Hepatocyte (in vitro differentiated cells): ENCODE measurements at regions not wholly inside any gene's neighbourhood (a gene's known extent, or its start where the extent isn't known, plus 50 kb on each side); places are given as distances from the start of the nearest gene placed in this dataset.

Experiments used
- DNase-seq: peaks from one replicate; pipeline ENCODE4 v3.0.0-alpha.2; 2016; ENCODE audit warnings: low spot score
- H2AFZ ChIP-seq: fragments of 200-600 bp; sonication (generic); 2 replicates; pipeline ENCODE4 v1.6.0; 2016; ENCODE audit warnings: antibody characterized with exemption, mild to moderate bottlenecking
- H3K27ac ChIP-seq: fragments of 200-600 bp; sonication (generic); 2 replicates; pipeline ENCODE4 v1.5.1; 2016; ENCODE audit warnings: mild to moderate bottlenecking
- H3K27me3 ChIP-seq: fragments of 200-600 bp; sonication (generic); 2 replicates; pipeline ENCODE4 v1.6.1; 2016
- H3K36me3 ChIP-seq: fragments of 200-600 bp; sonication (generic); replicated peaks from 2 replicates; pipeline ENCODE4 v1.5.1; 2016; ENCODE audit warnings: low read depth; ENCODE audit not compliant: insufficient read depth
- H3K4me1 ChIP-seq: fragments of 200-600 bp; sonication (generic); 2 replicates; pipeline ENCODE4 v1.5.1; 2016; ENCODE audit warnings: mild to moderate bottlenecking, moderate library complexity; ENCODE audit not compliant: insufficient read depth
- H3K4me2 ChIP-seq: fragments of 200-600 bp; sonication (generic); 2 replicates; pipeline ENCODE4 v1.6.0; 2016
- H3K4me3 ChIP-seq: fragments of 200-600 bp; sonication (generic); 2 replicates; pipeline ENCODE4 v1.5.1; 2016; ENCODE audit warnings: mild to moderate bottlenecking
- H3K79me2 ChIP-seq: fragments of 200-600 bp; sonication (generic); 2 replicates; pipeline ENCODE4 v1.6.0; 2017; ENCODE audit warnings: mild to moderate bottlenecking
- H3K9me2 ChIP-seq: fragments of 200-600 bp; sonication (generic); replicated peaks from 2 replicates; pipeline ENCODE4 v1.6.0; 2017; ENCODE audit warnings: mild to moderate bottlenecking; ENCODE audit not compliant: insufficient read depth
- H3K9me3 ChIP-seq: fragments of 200-600 bp; sonication (generic); 2 replicates; pipeline ENCODE4 v1.5.1; 2016; ENCODE audit warnings: low read depth, mild to moderate bottlenecking
- H4K20me1 ChIP-seq: fragments of 200-600 bp; sonication (generic); 2 replicates; pipeline ENCODE4 v1.6.0; 2016; ENCODE audit warnings: mild to moderate bottlenecking; ENCODE audit not compliant: insufficient read depth, poor library complexity, severe bottlenecking
- CTCF ChIP-seq: fragments of 200-600 bp; sonication (generic); IDR thresholded peaks from 2 replicates; pipeline ENCODE4 v1.5.1; 2016; ENCODE audit warnings: antibody characterized with exemption, mild to moderate bottlenecking; ENCODE audit not compliant: poor library complexity
- EZH2 ChIP-seq: fragments of 200-600 bp; sonication (generic); IDR thresholded peaks from 2 replicates; pipeline ENCODE4 v1.6.1; 2016; ENCODE audit warnings: antibody characterized with exemption, mild to moderate bottlenecking, borderline replicate concordance
- EZH2phosphoT487 ChIP-seq: fragments of 200-600 bp; sonication (generic); IDR thresholded peaks from one replicate; pipeline ENCODE4 v1.6.1; 2018; ENCODE audit warnings: antibody characterized with exemption, mild to moderate bottlenecking, low read depth, moderate library complexity; ENCODE audit not compliant: unreplicated experiment, severe bottlenecking
- WGBS: methylation state at CpG from one replicate; pipeline ENCODE4 v1.1.6; 2016; ENCODE audit warnings: low lambda C conversion rate; ENCODE audit errors: missing lambda C conversion rate; 5-methylcytosine and 5-hydroxymethylcytosine counted together

DNA sequence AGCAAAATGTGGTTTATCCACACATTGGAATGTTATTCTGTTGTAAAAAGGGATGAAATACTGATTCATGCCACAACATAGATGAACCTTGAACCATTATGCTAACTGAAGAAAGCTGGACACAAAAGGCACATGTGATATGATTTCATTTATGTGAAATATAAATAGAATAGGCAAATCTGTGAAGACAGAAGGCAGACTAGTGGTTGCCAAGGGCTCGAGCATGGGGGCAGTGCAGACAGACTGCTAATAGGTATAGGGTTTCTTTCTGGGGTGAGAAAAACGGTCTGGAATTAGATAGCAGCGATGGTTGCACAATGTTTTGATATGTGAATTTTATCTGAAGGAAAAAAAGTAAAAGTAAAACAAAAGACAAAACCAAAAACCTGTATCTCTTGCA lies 54.6 kb upstream of the FNDC1 start:
- no peak for DNase-seq
- no peaks in the 10 kb centered on the region for H3K27me3 ChIP-seq
- H3K4me2 ChIP-seq = no peak overlapping the region
- no peak overlapping the region for H2AFZ ChIP-seq
- no peak overlapping the region for H3K4me3 ChIP-seq
- TF ChIP-seq EZH2phosphoT487 (no peak), EZH2 (no peak), CTCF (no peak)
- no peaks in the 10 kb centered on the region for H4K20me1 ChIP-seq
- no peaks in the 10 kb centered on the region for H3K9me3 ChIP-seq
- H3K27ac ChIP-seq = no peak overlapping the region
- H3K36me3 ChIP-seq = no peaks in the 10 kb centered on the region
- 73% methylated on average over 3 of the region's 3 CpGs for WGBS
- H3K79me2 ChIP-seq = no peaks in the 10 kb centered on the region
- no peaks in the 10 kb centered on the region for H3K9me2 ChIP-seq
- H3K4me1 ChIP-seq = no peaks in the 10 kb centered on the region

DNA sequence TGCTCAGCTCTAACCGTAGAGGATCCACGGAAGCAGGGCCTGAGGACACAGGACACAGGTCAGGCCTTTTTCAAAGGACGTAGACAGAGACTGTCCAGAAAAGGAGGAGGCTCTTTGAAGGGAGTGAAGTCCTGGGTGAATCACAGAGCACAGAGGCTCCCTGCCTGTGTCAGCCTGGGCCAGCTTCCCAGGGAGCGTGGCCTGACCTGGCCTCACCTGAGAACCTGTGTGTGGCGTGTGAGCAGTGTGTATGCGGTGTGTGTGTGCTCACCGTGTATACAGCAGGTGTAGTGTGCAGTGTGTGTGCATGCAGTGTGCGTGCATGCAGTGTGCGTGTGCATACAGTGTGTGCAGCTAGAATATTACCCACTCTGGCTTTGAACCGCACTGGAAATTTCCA lies 56.0 kb upstream of the FNDC1 start:
- no peaks in the 10 kb centered on the region for H3K4me1 ChIP-seq
- WGBS = 94% methylated on average over 10 of the region's 10 CpGs
- H3K4me3 ChIP-seq = no peak overlapping the region
- no peaks in the 10 kb centered on the region for H3K36me3 ChIP-seq
- no peaks in the 10 kb centered on the region for H3K79me2 ChIP-seq
- no peaks in the 10 kb centered on the region for H3K9me3 ChIP-seq
- no peaks in the 10 kb centered on the region for H3K9me2 ChIP-seq
- no peak for DNase-seq
- TF ChIP-seq CTCF (no peak), EZH2phosphoT487 (no peak), EZH2 (no peak)
- no peak overlapping the region for H2AFZ ChIP-seq
- H4K20me1 ChIP-seq = no peaks in the 10 kb centered on the region
- no peak overlapping the region for H3K4me2 ChIP-seq
- no peak overlapping the region for H3K27ac ChIP-seq
- no peaks in the 10 kb centered on the region for H3K27me3 ChIP-seq

GRCh38 chr6:159112714-159113113 lies 56.5 kb upstream of the FNDC1 start:
- H3K4me3 ChIP-seq = no peak overlapping the region
- 92% methylated on average over 9 of the region's 9 CpGs for WGBS
- H3K27ac ChIP-seq = no peak overlapping the region
- H2AFZ ChIP-seq = no peak overlapping the region
- H3K4me1 ChIP-seq = no peaks in the 10 kb centered on the region
- no peak for DNase-seq
- no peaks in the 10 kb centered on the region for H3K9me2 ChIP-seq
- no peaks in the 10 kb centered on the region for H3K27me3 ChIP-seq
- no peak overlapping the region for H3K4me2 ChIP-seq
- no peaks in the 10 kb centered on the region for H3K9me3 ChIP-seq
- H3K36me3 ChIP-seq = no peaks in the 10 kb centered on the region
- H3K79me2 ChIP-seq = no peaks in the 10 kb centered on the region
- H4K20me1 ChIP-seq = no peaks in the 10 kb centered on the region
- no peak for TF ChIP-seq EZH2
- no peak for TF ChIP-seq CTCF
- TF ChIP-seq EZH2phosphoT487 = no peak

- H3K9me2 ChIP-seq = no peaks in the 10 kb centered on the region
- TF ChIP-seq EZH2 = no peak
- TF ChIP-seq CTCF = no peak
- TF ChIP-seq EZH2phosphoT487 = no peak
- no peak overlapping the region for H3K27ac ChIP-seq
- no peaks in the 10 kb centered on the region for H3K4me1 ChIP-seq
- no peak for DNase-seq
- no peaks in the 10 kb centered on the region for H3K27me3 ChIP-seq
- H3K36me3 ChIP-seq = no peaks in the 10 kb centered on the region
- no peaks in the 10 kb centered on the region for H3K79me2 ChIP-seq
- no peak overlapping the region for H3K4me3 ChIP-seq
- H3K4me2 ChIP-seq = no peak overlapping the region
- no peaks in the 10 kb centered on the region for H3K9me3 ChIP-seq
- no peak overlapping the region for H2AFZ ChIP-seq
- no peaks in the 10 kb centered on the region for H4K20me1 ChIP-seq
These were observed 58.5 kb upstream of the FNDC1 start for GRCh38 chr6:159110748-159111147.
